ENCODE measurements at regions not wholly inside any gene's neighbourhood (a gene's known extent, or its start where the extent isn't known, plus 50 kb on each side); places are given as distances from the start of the nearest gene placed in this dataset.

DNA sequence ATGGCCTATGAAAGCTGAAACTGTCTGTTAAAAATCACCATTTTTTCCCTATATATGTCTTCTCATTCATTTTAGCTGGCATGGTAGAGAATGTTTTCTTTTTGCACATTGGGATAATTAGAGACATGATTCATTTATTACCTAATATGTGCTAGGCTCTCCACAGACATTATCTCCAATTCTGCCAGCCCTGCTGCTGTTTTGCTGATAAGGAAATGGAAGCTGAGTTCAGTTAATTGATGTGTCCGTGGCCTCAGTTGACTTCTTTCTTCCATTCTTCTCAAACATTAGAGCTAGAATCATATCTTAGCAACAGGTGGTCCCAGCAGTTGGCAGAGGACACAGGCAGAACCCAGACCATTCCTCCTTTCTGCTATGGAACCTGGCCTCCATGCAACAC lies 644.1 kb upstream of the CITED2 start (continued):
- TF ChIP-seq, protein P1, sequence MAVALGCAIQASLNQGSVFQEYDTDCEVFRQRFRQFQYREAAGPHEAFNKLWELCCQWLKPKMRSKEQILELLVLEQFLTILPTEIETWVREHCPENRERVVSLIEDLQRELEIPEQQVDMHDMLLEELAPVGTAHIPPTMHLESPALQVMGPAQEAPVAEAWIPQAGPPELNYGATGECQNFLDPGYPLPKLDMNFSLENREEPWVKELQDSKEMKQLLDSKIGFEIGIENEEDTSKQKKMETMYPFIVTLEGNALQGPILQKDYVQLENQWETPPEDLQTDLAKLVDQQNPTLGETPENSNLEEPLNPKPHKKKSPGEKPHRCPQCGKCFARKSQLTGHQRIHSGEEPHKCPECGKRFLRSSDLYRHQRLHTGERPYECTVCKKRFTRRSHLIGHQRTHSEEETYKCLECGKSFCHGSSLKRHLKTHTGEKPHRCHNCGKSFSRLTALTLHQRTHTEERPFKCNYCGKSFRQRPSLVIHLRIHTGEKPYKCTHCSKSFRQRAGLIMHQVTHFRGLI (CRISPR knock-in tag; IDR thresholded peaks at IDR 0.05) = no peak
- TF ChIP-seq TEAD4 (IDR thresholded peaks at IDR 0.05; ENCODE audit: low read length) (peak; percentile 70), TEAD4 (CRISPR knock-in tag; IDR thresholded peaks at IDR 0.05; ENCODE audit: borderline replicate concordance) (no peak), GABPB2 (CRISPR knock-in tag; conservative IDR thresholded peaks at IDR 0.05) (no peak), ZBTB43 (CRISPR knock-in tag; IDR thresholded peaks at IDR 0.05) (no peak), NCOR1 (IDR thresholded peaks at IDR 0.05) (peak; percentile 63), KLF10 (CRISPR knock-in tag; IDR thresholded peaks at IDR 0.05) (no peak), HIVEP1 (CRISPR knock-in tag; IDR thresholded peaks at IDR 0.05) (no peak), NFATC3 (IDR thresholded peaks at IDR 0.05) (no peak), ZNF408 (CRISPR knock-in tag; IDR thresholded peaks at IDR 0.05; ENCODE audit: low read depth) (no peak), SLC30A9 (CRISPR knock-in tag; IDR thresholded peaks at IDR 0.05) (no peak)

- H3K9me3 ChIP-seq (replicated peaks; ENCODE audit: control insufficient read depth, insufficient read depth, low read depth, low read length) = no peaks in the 10 kb centered on the region
- DNase-seq (ENCODE audit: extremely low read depth in 1 of 4, low spot score in 3 of 4) (no peak), ATAC-seq (no peak), FAIRE-seq (no peak)
- H3K79me2 ChIP-seq (ENCODE audit: control insufficient read depth, insufficient read depth, low read length) = no peaks in the 10 kb centered on the region
- CTCF ChIA-PET (ENCODE audit: low intra/inter-chr PET ratio) = no interaction called here
- POLR2A ChIA-PET = no interaction called here
- no peak overlapping the region for H3K4me3 ChIP-seq
- H3K27me3 ChIP-seq (ENCODE audit: control insufficient read depth in 2 of 2, insufficient read depth in 2 of 2, low read length in 2 of 2) = no peaks in the 10 kb centered on the region
- no TSS peak for BruUV-seq (replicated peaks)
- H3K4me2 ChIP-seq (ENCODE audit: insufficient read depth, low read length) = no peak overlapping the region
- H3K27ac ChIP-seq (ENCODE audit: extremely low read depth, low read depth, low read length) = no peak overlapping the region
- H3K4me1 ChIP-seq (replicated peaks in 1 of 2; ENCODE audit: control insufficient read depth in 2 of 2, insufficient read depth in 2 of 2, low read length in 2 of 2) = no peaks in the 10 kb centered on the region
- no peak overlapping the region for H2AFZ ChIP-seq (ENCODE audit: low read depth, low read length)
- 10% methylated on average over 1 of the region's 1 CpG for WGBS (ENCODE audit: insufficient coverage, low coverage, missing lambda C conversion rate)
- H3K9ac ChIP-seq (ENCODE audit: insufficient read depth in 1 of 2, low read depth in 2 of 2, low read length in 2 of 2) = no peak overlapping the region
- H3K9me1 ChIP-seq (ENCODE audit: control insufficient read depth, insufficient read depth, low read length) = no peaks in the 10 kb centered on the region
- intact Hi-C loops (cut with micrococcal nuclease) (no loop called here), in situ Hi-C loops (cut with MboI) (no loop called here)
- no peaks in the 10 kb centered on the region for H3K36me3 ChIP-seq (ENCODE audit: control insufficient read depth, insufficient read depth, low read length)
- no peaks in the 10 kb centered on the region for H4K20me1 ChIP-seq (replicated peaks; ENCODE audit: control insufficient read depth, insufficient read depth, low read length)
- TF ChIP-seq ZNF512 (tag; IDR thresholded peaks at IDR 0.05) (no peak), GABPB2 (CRISPR knock-in tag; conservative IDR thresholded peaks at IDR 0.05) (no peak), MED1 (CRISPR knock-in tag; IDR thresholded peaks at IDR 0.05; ENCODE audit: borderline replicate concordance) (no peak), KDM5B (IDR thresholded peaks at IDR 0.05; ENCODE audit: insufficient replicate concordance, low read depth, low read length) (no peak), ZNF133 (CRISPR knock-in tag; IDR thresholded peaks at IDR 0.05) (no peak)
- TF ChIP-seq, protein P2, sequence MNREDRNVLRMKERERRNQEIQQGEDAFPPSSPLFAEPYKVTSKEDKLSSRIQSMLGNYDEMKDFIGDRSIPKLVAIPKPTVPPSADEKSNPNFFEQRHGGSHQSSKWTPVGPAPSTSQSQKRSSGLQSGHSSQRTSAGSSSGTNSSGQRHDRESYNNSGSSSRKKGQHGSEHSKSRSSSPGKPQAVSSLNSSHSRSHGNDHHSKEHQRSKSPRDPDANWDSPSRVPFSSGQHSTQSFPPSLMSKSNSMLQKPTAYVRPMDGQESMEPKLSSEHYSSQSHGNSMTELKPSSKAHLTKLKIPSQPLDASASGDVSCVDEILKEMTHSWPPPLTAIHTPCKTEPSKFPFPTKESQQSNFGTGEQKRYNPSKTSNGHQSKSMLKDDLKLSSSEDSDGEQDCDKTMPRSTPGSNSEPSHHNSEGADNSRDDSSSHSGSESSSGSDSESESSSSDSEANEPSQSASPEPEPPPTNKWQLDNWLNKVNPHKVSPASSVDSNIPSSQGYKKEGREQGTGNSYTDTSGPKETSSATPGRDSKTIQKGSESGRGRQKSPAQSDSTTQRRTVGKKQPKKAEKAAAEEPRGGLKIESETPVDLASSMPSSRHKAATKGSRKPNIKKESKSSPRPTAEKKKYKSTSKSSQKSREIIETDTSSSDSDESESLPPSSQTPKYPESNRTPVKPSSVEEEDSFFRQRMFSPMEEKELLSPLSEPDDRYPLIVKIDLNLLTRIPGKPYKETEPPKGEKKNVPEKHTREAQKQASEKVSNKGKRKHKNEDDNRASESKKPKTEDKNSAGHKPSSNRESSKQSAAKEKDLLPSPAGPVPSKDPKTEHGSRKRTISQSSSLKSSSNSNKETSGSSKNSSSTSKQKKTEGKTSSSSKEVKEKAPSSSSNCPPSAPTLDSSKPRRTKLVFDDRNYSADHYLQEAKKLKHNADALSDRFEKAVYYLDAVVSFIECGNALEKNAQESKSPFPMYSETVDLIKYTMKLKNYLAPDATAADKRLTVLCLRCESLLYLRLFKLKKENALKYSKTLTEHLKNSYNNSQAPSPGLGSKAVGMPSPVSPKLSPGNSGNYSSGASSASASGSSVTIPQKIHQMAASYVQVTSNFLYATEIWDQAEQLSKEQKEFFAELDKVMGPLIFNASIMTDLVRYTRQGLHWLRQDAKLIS (CRISPR knock-in tag; IDR thresholded peaks at IDR 0.05) = no peak
These were observed 643.0 kb upstream of the CITED2 start for GRCh38 chr6:140017470-140017869.

All from K562 (cell line).